GM18873 (cell line): ENCODE measurements at regions not wholly inside any gene's neighbourhood (a gene's known extent, or its start where the extent isn't known, plus 50 kb on each side); places are given as distances from the start of the nearest gene placed in this dataset.

Experiments used
- ATAC-seq: cut with Tn5 transposase; IDR thresholded peaks from one replicate; pipeline ENCODE4 v1.9.1; 2021; ENCODE audit warnings: mild to moderate bottlenecking, moderate library complexity, moderate number of reproducible peaks; ENCODE audit not compliant: unreplicated experiment, low FRiP score

DNA sequence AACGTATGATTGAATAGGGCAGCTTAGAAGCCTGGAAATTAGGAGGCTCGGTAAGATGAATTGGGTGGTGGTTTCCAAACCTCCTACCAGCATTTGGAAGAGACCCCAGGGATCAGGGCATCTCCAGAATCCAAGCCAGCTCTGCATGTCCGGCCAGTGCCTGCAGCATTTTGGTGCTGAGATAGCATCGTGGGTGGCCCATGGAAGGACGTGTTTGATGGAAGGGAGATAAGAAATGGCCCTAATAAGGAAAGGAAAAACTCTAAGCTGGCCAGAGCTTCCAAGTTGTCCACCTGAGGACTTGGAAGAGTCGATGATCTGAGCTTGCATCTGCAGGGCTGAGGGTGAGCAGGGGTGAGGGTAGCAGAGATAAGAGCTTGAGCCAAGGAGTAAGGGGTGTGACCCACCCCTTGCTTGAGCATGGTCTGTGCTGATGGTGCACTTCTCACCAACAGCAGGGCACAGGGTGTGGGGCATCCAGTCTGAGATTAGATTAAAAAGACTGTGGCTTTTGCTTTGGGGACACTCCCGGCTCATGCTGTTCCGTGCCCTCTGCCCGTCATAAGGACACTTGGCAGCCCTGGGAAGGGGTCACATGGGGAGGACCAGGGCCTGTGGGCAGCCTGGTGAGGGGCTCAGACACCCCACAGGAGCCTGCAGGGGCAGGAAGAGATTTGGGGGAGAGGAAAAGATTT is 213.2 kb downstream of the ERMARD start:
- no peak for ATAC-seq

DNA sequence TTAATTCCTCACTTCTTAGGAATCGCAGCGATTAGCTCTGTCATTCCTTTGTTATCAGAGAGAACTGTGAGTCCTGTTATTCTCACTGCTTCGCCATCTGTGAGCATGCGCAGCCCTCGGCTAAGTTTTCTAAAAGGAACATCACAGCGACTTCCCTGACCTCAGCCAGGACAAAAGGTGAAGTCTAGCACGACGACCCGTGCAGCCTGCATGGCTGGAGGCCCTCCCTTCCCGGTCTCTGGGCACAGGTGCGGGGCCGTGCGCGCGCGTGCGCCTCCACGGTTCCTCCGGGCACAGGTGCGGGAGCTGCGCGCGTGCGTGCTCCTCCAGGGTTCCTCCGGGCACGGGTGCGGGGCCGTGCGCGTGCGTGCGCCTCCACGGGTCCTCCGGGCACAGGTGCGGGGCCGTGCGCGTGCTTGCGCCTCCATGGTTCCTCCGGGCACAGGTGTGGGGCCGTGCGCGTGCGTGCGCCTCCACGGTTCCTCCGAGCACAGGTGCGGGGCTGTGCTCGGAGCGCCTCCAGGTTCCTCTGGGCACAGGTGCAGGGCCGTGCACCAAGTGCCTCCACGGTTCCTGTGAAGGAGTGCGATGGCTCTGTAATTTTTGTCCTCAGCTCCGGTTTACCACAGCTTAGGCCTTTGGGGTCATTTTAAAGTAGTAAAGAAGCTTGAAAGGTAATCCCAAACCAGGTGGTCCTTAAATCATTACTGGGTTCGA is 212.3 kb downstream of the ERMARD start:
- no peak for ATAC-seq

DNA sequence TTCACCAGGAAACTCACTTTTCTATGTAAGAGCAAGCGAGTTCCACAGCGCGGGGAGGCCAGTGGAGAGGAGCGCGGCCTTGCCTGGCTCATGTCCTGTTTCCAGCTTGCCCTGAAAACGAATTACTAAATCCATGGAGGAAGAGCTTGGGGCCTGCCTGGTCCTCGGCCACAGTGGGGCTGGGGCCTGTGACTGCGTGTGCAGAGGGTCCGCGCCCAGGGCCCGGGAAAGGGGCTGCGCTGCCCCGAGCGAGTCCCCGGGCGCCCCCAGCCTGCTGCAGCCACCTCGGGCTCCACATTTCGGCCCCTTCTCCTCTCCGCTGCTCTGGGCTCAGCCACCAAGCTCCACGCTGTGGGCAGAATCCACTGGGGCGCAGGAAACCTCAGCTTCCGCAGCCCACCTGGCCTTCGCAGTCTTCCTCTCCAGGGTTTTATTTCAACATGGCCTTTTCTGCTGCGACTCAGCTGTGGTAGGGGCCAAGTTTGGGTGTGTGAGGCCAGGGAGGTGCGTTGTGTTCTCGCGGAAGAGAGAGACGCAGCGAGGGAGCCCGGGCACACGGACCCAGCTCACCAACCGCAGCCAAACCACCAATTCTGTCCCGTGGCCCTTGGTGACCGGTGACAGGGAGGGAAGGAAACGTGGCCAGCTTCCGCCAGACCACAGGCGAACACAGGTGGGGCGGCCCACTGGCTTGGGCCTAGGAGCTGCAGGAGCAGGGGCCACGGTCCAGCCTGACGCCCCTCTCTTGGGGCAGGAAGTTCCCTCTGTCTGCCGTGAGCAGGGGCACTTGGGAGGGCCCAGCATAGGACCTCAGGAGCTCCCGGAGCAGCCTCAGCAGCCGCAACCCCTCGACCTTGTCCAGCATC is 211.4 kb downstream of the ERMARD start:
- ATAC-seq: no peak

DNA sequence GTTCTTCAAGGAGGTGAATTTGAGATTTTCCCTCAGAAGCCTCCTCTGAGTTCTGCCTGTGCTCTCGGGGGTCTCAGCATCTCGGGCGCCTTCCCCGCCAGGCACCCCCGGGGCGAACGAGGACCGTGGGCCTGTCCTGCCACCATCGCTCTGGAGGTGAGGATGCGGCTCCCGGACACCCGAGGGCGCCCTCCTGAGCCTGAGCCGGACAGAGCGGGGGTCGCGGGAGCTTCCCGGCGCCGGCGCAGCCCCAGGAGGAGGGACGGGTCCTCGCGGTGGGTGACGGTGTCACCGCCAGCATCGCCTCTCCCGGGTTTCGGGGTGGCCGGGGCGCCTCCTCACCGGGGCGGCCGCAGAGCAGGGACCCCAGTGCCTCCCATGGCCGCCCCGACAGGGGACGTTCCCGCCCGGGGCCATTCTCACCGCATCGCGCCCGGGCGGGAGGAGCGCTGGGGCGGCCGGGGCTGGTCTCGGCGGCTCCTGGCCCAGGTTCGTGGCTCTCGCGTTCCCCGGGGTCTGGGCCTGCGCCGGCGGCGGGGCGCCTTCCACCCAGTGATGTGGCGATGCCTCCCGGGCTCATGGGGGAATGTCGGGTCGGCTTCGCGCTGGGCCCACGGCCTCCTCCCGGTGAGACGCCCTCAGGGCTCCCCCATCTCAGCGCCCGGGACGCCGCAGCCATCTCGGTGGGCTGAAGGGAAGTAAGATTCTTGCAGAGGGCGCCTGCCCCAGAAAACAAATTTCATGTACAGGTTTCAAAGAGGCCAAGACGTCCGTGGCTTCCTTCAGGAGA is 210.5 kb downstream of the ERMARD start:
- ATAC-seq: no peak

DNA sequence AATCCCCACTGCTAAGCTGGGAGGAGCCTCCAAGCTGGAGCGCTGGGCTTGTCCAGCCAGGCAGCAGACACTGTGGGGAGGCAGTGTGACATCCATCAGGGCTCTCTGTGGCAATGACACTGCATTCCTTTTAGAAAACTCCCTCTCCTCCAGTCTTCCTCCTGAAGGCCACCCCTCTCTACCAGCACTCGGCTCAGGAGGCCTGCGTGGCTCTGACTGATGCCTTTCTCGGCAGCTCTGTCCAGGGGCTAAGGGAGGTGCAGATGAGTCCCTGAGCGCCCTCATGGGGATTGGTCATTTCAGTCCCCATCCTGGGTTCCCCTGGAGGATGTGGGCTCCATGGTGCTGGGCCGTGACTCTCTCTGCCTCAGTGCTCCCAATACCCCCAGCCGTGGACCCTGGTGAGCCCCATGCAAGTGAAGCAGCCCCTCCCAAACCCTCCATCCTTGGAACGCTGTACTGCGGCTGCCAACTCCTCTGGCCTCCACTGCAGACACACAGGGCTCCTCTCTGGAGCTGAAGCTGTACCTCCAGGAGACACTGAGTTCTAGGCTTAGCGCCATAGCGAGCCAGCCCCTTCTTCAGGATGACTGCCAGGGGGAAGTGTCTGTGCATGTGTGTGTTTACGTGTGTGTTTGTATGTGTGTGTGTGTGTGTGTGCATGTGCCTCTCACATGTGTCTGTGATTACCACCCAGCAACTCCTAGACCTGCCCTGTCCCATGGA is 209.6 kb downstream of the ERMARD start:
- ATAC-seq: no peak

DNA sequence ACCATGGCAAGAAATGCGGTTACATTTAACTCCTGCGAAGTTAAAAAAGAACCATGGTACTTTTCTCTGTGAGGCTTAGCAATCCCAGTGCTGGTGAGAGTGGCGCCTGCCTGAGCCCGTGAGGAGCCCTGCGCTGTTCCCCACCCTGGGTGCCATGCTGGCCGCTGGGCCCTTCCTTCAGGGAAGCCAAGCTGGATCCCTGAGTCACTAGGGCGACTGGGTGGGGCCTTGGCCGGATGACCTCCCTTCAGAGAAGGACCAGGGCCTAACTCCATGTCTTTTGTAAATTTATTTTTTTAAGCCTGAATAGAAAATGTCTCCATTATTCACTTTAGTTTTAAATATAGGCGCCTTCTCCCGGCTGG is 209.1 kb downstream of the ERMARD start:
- no peak for ATAC-seq

DNA sequence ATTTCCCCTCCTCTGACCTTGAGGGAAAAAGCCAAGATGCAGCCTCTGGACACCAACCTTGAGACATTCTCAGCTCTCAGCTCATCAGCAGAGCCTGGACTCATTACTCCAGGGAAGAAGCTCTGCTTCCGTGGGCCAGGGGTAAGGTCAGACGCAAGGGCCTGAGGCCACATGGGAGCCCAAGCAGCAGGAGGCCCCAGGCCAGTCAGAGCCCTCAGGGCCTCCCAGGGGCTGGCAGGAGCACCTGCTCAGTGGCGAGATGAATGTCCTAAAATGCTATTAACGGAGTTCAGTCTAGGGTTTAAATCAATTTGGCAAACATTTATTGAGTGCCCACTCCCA is 208.6 kb downstream of the ERMARD start:
- no peak for ATAC-seq

DNA sequence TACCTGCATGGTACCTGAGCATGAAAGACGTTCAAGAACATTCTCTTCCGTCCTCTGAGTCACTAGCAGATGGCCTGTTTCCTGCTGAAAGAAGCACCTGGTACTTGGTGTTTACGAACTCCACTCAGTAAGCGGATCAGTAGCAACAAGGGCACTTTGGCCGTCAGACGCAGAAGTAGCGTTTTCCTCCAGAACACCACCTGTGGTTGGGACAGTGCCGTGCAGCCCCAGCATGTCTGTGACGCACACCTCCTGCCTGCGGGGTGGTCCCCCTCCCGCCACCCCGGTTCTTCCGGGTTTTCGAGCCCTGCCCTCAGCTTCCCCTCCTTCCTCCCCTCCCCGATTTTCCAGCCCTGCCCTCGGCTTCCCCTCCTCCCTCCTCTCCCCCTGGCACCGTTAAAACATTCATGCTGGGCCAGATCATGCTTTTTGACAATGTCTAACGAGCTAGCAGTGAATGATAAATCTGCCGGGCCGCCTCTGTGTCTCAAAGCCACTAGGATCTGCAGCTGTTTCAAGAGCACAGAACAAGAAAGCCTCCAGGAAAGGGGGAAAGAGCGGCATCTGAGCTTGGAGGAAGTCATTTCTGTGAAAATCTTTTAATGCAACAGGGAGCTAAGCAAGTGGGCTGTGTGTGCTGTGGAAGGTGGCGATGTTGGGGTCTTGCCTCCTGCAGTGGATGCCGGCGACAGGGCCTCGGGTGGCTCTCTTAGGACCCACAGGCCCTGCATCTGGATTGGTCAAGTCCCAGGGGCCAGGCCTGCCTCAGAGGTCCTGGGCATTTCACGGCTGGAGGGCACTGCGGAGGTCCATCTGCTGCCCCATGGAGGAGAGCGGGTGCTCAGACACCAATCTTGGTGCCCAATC is 207.9 kb downstream of the ERMARD start:
- peak; percentile 81 for ATAC-seq

DNA sequence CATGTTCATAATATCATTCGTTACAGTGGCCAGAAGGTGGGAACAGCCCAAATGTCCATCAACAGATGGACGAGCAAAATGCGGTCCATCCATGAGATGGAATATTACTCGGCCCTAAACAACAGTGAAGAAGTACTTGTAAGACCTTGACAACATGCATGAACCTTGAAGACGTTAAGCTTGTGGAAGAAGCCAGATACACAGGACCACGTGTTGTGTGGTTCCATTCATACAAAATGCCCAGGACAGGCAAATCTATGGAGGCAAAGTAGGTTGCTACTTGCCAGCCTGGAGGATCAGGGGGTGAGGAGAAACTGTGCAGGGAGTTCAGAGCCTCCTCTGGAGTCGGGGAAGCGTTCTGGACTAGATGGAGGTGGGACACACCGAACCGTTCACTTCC is 207.1 kb downstream of the ERMARD start:
- ATAC-seq: no peak

DNA sequence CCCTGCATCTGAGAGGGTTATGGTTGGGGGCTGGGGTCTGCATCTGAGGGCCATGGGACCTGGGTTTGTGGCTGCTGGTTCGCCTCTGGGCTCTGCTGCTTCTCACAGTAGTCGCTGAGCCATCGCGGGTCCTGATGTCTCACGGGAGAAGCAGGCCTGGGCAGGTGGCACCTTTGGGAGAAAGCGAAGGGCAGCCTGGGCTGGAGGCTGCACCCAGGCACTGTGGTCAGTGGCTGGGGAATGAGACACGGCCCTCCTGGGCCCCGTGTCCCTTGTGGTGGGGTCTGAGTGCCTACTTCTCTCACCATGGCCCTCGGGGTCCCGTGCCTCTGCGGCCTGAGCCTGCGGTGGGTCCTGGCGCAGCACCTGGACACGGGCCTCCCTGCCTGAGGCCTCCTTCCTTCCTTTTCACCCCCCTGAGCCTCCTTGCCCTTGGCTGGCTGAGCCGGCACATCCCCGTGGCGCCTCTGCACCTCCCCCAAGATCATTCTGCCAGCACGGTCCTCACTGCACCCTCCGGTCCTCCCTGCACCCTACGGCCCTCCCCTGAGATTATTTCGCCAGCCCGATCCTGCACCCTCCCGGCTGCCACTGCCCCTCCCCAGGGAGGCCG is 206.0 kb downstream of the ERMARD start:
- no peak for ATAC-seq

DNA sequence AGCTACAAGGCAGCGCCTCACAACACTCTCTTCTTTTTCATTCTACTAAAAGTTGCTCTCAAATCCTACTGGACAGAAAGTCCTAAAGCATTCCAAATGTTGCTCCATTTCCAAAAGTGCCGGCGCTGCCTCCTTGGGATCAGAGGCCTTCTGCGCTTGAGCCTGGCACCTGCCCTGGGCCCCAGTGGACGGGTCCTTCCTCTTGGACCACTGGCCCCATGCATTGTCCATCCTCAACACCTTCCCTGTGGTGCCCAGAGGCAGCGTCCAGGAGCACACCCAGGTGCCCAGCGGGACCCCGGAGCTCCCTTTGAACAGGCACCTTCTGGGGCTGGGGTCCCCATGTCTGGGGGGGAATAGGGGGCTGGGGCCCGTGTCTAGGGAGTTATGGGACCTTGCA is 205.2 kb downstream of the ERMARD start:
- no peak for ATAC-seq

DNA sequence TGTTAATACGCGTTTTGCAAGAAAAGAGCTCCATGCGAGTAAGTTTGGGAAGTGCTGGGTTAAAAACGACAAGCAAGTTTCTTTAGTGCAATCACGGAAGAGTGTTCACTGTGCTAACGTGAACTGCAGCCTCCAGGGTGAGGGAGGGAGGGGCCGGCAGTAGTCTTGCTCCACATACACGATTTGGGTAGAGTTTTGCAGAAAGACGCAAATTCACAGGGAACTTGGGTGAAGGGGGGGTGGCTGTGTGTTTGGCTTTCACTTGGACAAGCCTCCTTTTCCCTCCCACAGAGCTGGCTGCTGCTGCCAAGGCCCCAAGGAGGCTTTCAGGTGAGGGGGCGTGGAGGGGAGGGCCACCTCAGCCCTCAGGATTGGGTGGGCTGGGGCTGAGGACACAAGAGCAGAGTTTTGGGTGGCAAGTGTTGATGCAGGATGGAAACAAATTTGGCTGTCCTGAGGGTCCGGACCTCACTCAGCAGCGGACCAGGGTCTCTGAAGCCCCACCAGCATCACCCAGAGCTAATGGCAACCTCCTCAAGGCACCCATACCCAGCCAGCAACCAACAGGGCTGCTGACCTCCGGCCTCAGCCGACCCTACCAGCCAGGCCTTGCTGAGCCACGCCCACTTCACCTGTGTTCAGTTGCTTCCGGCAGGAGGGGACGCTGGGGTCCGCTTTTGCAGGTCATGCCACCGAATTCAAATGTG is 204.5 kb downstream of the ERMARD start:
- ATAC-seq: no peak

DNA sequence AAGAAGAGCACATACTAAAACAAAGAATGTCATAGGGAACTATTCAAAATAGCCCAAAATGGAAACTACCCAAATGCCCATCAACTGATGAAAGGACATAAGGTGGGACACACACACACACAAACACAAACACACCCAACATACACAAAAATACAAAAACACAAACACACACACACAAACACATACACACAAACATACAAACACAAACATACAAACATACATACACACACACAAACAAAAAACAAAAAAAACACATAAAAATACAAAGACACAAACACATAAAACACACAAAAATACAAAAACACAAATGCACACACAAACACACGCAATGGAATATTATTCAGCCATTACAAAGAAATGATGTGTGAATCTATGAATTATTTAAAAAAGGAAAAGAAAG is 203.6 kb downstream of the ERMARD start:
- no peak for ATAC-seq

DNA sequence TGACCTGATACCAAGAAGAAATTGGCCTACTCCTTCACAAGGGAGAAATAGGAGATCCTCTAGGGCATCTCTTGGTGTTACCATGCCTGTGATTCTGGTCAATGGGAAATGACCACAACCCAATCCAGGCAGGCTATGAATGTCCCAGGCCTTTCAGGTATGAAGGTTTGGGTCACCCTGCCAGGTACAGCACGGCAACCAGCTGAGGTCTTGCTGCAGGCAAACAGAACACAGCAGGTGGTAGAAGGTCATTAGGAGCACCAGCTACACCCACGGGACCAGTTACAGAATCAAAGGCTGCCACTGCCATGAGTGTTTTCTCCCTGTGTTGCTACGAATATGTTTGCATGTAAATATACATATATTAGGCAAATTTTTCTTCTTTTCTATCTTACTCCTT is 202.3 kb downstream of the ERMARD start:
- no peak for ATAC-seq

DNA sequence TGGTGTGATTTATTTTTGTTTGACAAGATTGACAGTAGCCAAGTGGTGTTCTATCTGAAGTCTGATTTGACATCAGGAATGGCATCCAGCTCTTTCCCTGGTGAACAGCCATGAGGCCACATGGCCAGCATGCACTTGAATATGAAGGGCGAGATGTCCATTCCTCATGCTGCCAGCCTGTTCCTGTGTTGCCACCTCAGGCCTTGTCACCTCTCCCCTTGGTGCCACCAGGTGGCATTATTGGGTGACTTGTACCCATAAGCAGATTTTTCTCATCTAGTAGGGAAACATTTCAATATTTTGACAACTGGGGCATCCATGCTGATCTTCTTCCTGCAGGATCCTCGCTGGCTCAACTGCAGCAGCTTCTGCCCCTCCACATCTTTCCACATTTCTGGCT is 199.1 kb downstream of the ERMARD start:
- ATAC-seq: no peak

DNA sequence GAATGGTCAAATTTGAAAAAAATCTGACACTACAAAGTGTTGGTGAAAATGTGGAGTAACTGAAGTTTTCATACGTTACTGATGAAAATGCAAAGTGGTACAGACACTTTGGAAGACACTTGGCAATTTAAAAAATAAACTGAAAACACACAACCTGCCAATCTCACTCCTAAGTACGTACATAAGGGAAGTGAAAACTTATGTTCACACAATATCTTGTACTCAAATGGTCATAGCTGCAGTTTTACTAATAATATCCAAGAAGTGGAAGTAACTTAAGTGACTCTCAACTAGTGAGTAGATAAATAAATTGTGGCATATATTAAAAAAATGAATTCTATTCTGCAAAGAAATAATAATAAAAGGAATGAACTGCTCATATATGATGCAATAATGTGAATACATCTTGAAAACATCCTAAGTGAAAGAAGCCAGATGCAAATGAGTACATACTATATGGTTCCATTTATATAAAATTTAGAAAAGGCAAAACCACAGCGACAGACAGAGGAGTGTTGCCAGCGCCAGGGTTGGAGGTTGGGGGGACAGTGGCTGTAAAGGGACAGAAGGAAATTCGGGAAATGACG is 198.2 kb downstream of the ERMARD start:
- no peak for ATAC-seq

DNA sequence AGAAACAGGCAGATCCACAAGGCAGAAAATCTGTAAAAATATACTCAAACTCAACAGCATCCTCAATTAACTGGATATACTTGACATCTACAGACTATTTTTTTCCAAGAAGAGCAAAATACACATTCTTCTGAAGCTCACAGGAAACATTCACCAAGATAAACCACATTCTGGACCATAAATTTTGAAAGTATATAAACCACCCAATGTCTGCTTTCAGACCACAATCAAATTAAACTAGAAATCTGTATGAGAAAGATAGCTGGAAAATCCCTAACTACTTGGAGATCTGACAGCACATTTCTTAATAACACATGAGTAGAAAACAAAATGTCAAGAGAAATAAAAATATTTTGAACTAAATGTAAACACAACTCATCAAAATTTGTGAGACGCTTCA is 195.5 kb downstream of the ERMARD start:
- ATAC-seq: no peak

DNA sequence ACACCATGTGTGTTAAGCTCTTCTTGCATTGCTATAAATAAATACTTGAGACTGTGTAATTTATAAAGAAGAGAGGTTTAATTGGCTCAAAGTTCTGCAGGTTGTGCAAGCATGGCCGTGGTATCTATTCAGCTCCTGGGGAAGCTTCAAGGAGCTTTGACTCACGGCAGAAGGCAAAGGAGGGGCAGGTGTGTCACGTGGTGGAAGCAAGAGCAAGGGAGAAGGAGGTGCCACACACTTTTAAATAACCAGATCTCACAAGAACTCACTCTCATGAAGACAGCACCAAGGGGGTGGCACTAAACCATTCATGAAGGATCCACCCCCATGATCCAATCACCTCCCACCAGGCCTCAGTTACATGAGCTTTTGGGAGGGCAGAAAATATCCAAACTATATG is 193.7 kb downstream of the ERMARD start:
- ATAC-seq: no peak
